SJSA1 (cell line): ENCODE measurements at regions not wholly inside any gene's neighbourhood (a gene's known extent, or its start where the extent isn't known, plus 50 kb on each side); places are given as distances from the start of the nearest gene placed in this dataset.

ENCODE experiments used
- DNase-seq, 2 experiments: peaks; one replicate each; pipeline ENCODE4 v3.0.0-alpha.2; 2015 to 2020; ENCODE audit warnings: low spot score in 2 of 2, low read depth in 1 of 2
- H3K27ac ChIP-seq: fragments of 250-450 bp; sonication (Bioruptor Pico); 2 replicates; pipeline ENCODE4 v1.5.1; 2020; ENCODE audit warnings: mild to moderate bottlenecking, moderate library complexity
- H3K27me3 ChIP-seq: fragments of 250-450 bp; sonication (Bioruptor Pico); replicated peaks from 2 replicates; pipeline ENCODE4 v1.5.1; 2020; ENCODE audit warnings: mild to moderate bottlenecking, moderate library complexity
- H3K36me3 ChIP-seq: fragments of 250-450 bp; sonication (Bioruptor Pico); 2 replicates; pipeline ENCODE4 v1.5.1; 2020; ENCODE audit warnings: mild to moderate bottlenecking
- H3K4me1 ChIP-seq: fragments of 250-450 bp; sonication (Bioruptor Pico); replicated peaks from 2 replicates; pipeline ENCODE4 v1.6.1; 2021; ENCODE audit warnings: mild to moderate bottlenecking
- H3K4me3 ChIP-seq: fragments of 250-450 bp; sonication (Bioruptor Pico); 2 replicates; pipeline ENCODE4 v1.5.1; 2020; ENCODE audit warnings: mild to moderate bottlenecking
- H3K9me3 ChIP-seq: fragments of 250-450 bp; sonication (Bioruptor Pico); replicated peaks from 2 replicates; pipeline ENCODE4 v1.5.1; 2020; ENCODE audit warnings: mild to moderate bottlenecking

GRCh38 chr3:170712798-170713197, 126.9 kb upstream of the SLC7A14 start:
- Histone ChIP-seq H3K27me3 (no peaks in the 10 kb centered on the region), H3K4me1 (peaks cover 60% of the 10 kb centered on the region), H3K4me3 (no peak overlapping the region), H3K27ac (peak overlapping the region; percentile 81), H3K36me3 (0 out of 2 replicates have a peak, but pooled peaks cover 4% of the 10 kb centered on the region), H3K9me3 (peaks cover 15% of the 10 kb centered on the region)
- no peak for DNase-seq

- no peak for DNase-seq
- H3K36me3 ChIP-seq: 0 out of 2 replicates have a peak, but pooled peaks cover 4% of the 10 kb centered on the region
- peaks cover 15% of the 10 kb centered on the region for H3K9me3 ChIP-seq
- H3K4me3 ChIP-seq: no peak overlapping the region
- peak overlapping the region; percentile 81 for H3K27ac ChIP-seq
- no peaks in the 10 kb centered on the region for H3K27me3 ChIP-seq
- H3K4me1 ChIP-seq: peaks cover 55% of the 10 kb centered on the region
Measured at GRCh38 chr3:170712336-170712735, 126.5 kb upstream of the SLC7A14 start.

- Histone ChIP-seq H3K27me3 (no peaks in the 10 kb centered on the region), H3K4me3 (no peak overlapping the region), H3K9me3 (peaks cover 15% of the 10 kb centered on the region), H3K27ac (no peak overlapping the region), H3K36me3 (0 out of 2 replicates have a peak, but pooled peaks cover 4% of the 10 kb centered on the region), H3K4me1 (peaks cover 50% of the 10 kb centered on the region)
- no peak for DNase-seq
Measured at GRCh38 chr3:170711786-170712185, 125.9 kb upstream of the SLC7A14 start.

GRCh38 chr3:170709046-170709445, 123.2 kb upstream of the SLC7A14 start:
- DNase-seq: no peak
- 0 out of 2 replicates have a peak, but pooled peaks cover 4% of the 10 kb centered on the region for H3K36me3 ChIP-seq
- no peak overlapping the region for H3K4me3 ChIP-seq
- no peaks in the 10 kb centered on the region for H3K27me3 ChIP-seq
- peaks cover 25% of the 10 kb centered on the region for H3K4me1 ChIP-seq
- H3K27ac ChIP-seq: no peak overlapping the region
- peaks cover 15% of the 10 kb centered on the region for H3K9me3 ChIP-seq

GRCh38 chr3:170707899-170708298, 122.0 kb upstream of the SLC7A14 start:
- H3K4me3 ChIP-seq: no peak overlapping the region
- no peaks in the 10 kb centered on the region for H3K27me3 ChIP-seq
- 0 out of 2 replicates have a peak, but pooled peaks cover 4% of the 10 kb centered on the region for H3K36me3 ChIP-seq
- no peak for DNase-seq
- peaks cover 15% of the 10 kb centered on the region for H3K9me3 ChIP-seq
- H3K4me1 ChIP-seq: peaks cover 19% of the 10 kb centered on the region
- H3K27ac ChIP-seq: no peak overlapping the region

GRCh38 chr3:170705131-170705530, 119.3 kb upstream of the SLC7A14 start:
- peaks cover 10% of the 10 kb centered on the region for H3K9me3 ChIP-seq
- H3K4me3 ChIP-seq: no peak overlapping the region
- no peak for DNase-seq
- H3K27me3 ChIP-seq: no peaks in the 10 kb centered on the region
- H3K4me1 ChIP-seq: peaks cover 15% of the 10 kb centered on the region
- H3K27ac ChIP-seq: no peak overlapping the region
- H3K36me3 ChIP-seq: 0 out of 2 replicates have a peak, but pooled peaks cover 4% of the 10 kb centered on the region

GRCh38 chr3:170703121-170703588, 117.3 kb upstream of the SLC7A14 start:
- Histone ChIP-seq H3K27ac (no peak overlapping the region), H3K27me3 (no peaks in the 10 kb centered on the region), H3K9me3 (no peaks in the 10 kb centered on the region), H3K4me3 (no peak overlapping the region), H3K36me3 (no peaks in the 10 kb centered on the region), H3K4me1 (peaks cover 15% of the 10 kb centered on the region)
- DNase-seq: no peak

- Histone ChIP-seq H3K36me3 (no peaks in the 10 kb centered on the region), H3K4me3 (no peak overlapping the region), H3K4me1 (peaks cover 15% of the 10 kb centered on the region), H3K27ac (no peak overlapping the region), H3K9me3 (no peaks in the 10 kb centered on the region), H3K27me3 (no peaks in the 10 kb centered on the region)
- DNase-seq: no peak
Measured at GRCh38 chr3:170701696-170702678, 116.1 kb upstream of the SLC7A14 start.

- H3K36me3 ChIP-seq: no peaks in the 10 kb centered on the region
- no peak overlapping the region for H3K27ac ChIP-seq
- DNase-seq: no peak
- no peak overlapping the region for H3K4me3 ChIP-seq
- peaks cover 15% of the 10 kb centered on the region for H3K4me1 ChIP-seq
- H3K27me3 ChIP-seq: no peaks in the 10 kb centered on the region
- no peaks in the 10 kb centered on the region; the same call in 1 of the 2 replicates for H3K9me3 ChIP-seq
Measured at GRCh38 chr3:170700054-170700404, 114.2 kb upstream of the SLC7A14 start.

- no peak for DNase-seq
- Histone ChIP-seq H3K27ac (no peak overlapping the region), H3K27me3 (no peaks in the 10 kb centered on the region), H3K9me3 (no peaks in the 10 kb centered on the region; the same call in 1 of the 2 replicates), H3K4me3 (no peak overlapping the region), H3K36me3 (no peaks in the 10 kb centered on the region), H3K4me1 (peaks cover 15% of the 10 kb centered on the region)
Measured at GRCh38 chr3:170699158-170700053, 113.5 kb upstream of the SLC7A14 start.

- H3K9me3 ChIP-seq: no peaks in the 10 kb centered on the region; the same call in 1 of the 2 replicates
- no peak overlapping the region for H3K27ac ChIP-seq
- H3K4me1 ChIP-seq: peaks cover 9% of the 10 kb centered on the region
- no peak overlapping the region for H3K4me3 ChIP-seq
- no peak for DNase-seq
- H3K36me3 ChIP-seq: no peaks in the 10 kb centered on the region
- H3K27me3 ChIP-seq: no peaks in the 10 kb centered on the region
Measured at GRCh38 chr3:170697908-170698307, 112.0 kb upstream of the SLC7A14 start.

GRCh38 chr3:170697131-170697530, 111.3 kb upstream of the SLC7A14 start:
- Histone ChIP-seq H3K9me3 (no peaks in the 10 kb centered on the region; the same call in 1 of the 2 replicates), H3K4me3 (no peak overlapping the region), H3K36me3 (no peaks in the 10 kb centered on the region), H3K4me1 (peaks cover 9% of the 10 kb centered on the region; the same call in 1 of the 2 replicates), H3K27ac (no peak overlapping the region), H3K27me3 (no peaks in the 10 kb centered on the region)
- DNase-seq: no peak

- Histone ChIP-seq H3K4me1 (peaks cover 5% of the 10 kb centered on the region; the same call in 1 of the 2 replicates), H3K27me3 (no peaks in the 10 kb centered on the region), H3K36me3 (no peaks in the 10 kb centered on the region), H3K27ac (no peak overlapping the region), H3K4me3 (no peak overlapping the region), H3K9me3 (no peaks in the 10 kb centered on the region; the same call in 1 of the 2 replicates)
- DNase-seq: no peak
Measured at GRCh38 chr3:170695486-170696064, 109.7 kb upstream of the SLC7A14 start.
